ENCODE measurements at regions not wholly inside any gene's neighbourhood (a gene's known extent, or its start where the extent isn't known, plus 50 kb on each side); places are given as distances from the start of the nearest gene placed in this dataset.

DNA sequence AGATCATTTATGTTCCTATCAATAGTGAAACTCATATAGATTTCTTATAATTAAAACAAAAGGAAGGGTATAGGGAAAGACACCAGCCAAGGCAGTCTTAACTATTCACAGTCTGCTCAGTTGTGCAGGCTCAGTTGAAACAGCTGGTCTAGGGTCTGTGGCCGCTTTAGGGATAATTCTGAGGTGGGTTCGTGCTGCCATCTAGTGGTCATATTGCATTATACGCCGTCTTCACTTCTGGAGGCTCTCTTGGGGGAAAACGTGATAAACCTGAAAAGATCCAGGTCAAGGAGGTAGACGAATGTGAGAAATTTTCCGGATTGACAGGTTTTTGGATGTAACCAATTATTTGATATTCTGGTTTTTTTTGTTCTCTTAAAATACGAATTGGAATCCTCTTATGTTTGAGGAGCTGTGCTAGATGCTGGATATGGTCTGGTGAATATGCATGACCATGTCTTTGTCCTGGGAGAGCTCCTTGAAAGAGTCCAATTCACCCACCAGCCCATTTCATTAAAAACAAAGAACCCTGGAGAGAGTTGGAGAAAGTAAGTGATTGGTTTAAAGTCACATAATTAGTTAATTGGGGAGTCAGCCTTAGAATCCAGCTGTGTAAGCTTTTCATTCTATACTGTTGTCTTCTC, 492.4 kb downstream of the PLCL1 start:
- no peaks in the 10 kb centered on the region for H3K4me1 ChIP-seq
- peak in 1 of 2 donors; percentile 15 for DNase-seq
- no peaks in the 10 kb centered on the region for H3K9me3 ChIP-seq
- in situ Hi-C loops (cut with MboI; ENCODE audit: low sequenced_read_pairs in 4 of 4) (loop anchor here in 2 of 4 donors (5.0 to 25.0 kb wide), 2 partner anchors 484 to 494 kb away; partner anchors contain the start of gene PLCL1 (in 2 of the 2)), intact Hi-C loops (cut with DNase I; ENCODE audit: low total_unique reads) (loop anchor here (1.0 kb wide), 1 partner anchor 493 kb away; no protein-coding TSS in a partner anchor)
- peak; percentile 58 to 80 for ATAC-seq
- no peak overlapping the region for H3K27ac ChIP-seq
- no peaks in the 10 kb centered on the region for H3K27me3 ChIP-seq
- no peaks in the 10 kb centered on the region for H3K36me3 ChIP-seq
- TF ChIP-seq, protein P1, sequence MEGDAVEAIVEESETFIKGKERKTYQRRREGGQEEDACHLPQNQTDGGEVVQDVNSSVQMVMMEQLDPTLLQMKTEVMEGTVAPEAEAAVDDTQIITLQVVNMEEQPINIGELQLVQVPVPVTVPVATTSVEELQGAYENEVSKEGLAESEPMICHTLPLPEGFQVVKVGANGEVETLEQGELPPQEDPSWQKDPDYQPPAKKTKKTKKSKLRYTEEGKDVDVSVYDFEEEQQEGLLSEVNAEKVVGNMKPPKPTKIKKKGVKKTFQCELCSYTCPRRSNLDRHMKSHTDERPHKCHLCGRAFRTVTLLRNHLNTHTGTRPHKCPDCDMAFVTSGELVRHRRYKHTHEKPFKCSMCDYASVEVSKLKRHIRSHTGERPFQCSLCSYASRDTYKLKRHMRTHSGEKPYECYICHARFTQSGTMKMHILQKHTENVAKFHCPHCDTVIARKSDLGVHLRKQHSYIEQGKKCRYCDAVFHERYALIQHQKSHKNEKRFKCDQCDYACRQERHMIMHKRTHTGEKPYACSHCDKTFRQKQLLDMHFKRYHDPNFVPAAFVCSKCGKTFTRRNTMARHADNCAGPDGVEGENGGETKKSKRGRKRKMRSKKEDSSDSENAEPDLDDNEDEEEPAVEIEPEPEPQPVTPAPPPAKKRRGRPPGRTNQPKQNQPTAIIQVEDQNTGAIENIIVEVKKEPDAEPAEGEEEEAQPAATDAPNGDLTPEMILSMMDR (IDR thresholded peaks at IDR 0.05 in 4 of 5, conservative IDR thresholded peaks at IDR 0.05 in 1 of 5), result peak; percentile 53 to 86 (median 70)
- no peak for TF ChIP-seq POLR2A (IDR thresholded peaks at IDR 0.05)
- peak overlapping the region in 1 of 4 donors; percentile 17 for H3K4me3 ChIP-seq

GRCh38 chr2:198293281-198293680, 488.9 kb downstream of the PLCL1 start:
- ATAC-seq (no peak), DNase-seq (no peak)
- Histone ChIP-seq H3K36me3 (no peaks in the 10 kb centered on the region), H3K27me3 (no peaks in the 10 kb centered on the region), H3K9me3 (no peaks in the 10 kb centered on the region), H3K4me3 (no peak overlapping the region), H3K4me1 (no peaks in the 10 kb centered on the region), H3K27ac (no peak overlapping the region)
- intact Hi-C loops (cut with DNase I; ENCODE audit: low total_unique reads) (no loop called here), in situ Hi-C loops (cut with MboI; ENCODE audit: low sequenced_read_pairs in 4 of 4) (loop anchor here in 3 of 4 donors (5.0 to 25.0 kb wide), 3 partner anchors 481 to 496 kb away; partner anchors contain the start of gene PLCL1 (in 2 of the 3))
- TF ChIP-seq POLR2A (IDR thresholded peaks at IDR 0.05), result no peak
- TF ChIP-seq, protein P1 (IDR thresholded peaks at IDR 0.05 in 4 of 5, conservative IDR thresholded peaks at IDR 0.05 in 1 of 5), result no peak

DNA sequence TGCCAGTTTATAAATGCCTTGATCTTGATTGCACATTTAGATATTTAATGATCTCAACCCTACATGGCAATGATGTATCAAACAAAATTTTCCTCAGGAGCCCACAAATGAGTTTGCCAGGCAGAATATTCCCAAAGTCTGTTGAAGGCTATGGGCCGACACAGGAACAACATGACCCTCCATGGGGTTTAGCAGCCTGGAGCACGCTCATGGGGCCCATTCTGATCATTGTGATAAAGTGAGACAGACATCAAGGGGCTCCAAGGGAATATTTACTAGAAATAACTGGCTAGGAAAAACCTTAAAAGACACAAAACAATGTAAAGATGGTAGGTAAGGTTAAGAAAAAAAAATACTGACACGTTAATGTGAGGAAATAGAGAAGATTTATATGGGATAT, 485.4 kb downstream of the PLCL1 start:
- Histone ChIP-seq H3K9me3 (no peaks in the 10 kb centered on the region), H3K4me1 (no peaks in the 10 kb centered on the region), H3K36me3 (no peaks in the 10 kb centered on the region), H3K27ac (no peak overlapping the region), H3K27me3 (no peaks in the 10 kb centered on the region), H3K4me3 (no peak overlapping the region)
- ATAC-seq, result no peak
- no peak for DNase-seq
- TF ChIP-seq, protein P1 (IDR thresholded peaks at IDR 0.05 in 4 of 5, conservative IDR thresholded peaks at IDR 0.05 in 1 of 5), result no peak
- TF ChIP-seq POLR2A (IDR thresholded peaks at IDR 0.05), result no peak
- in situ Hi-C loops (cut with MboI; ENCODE audit: low sequenced_read_pairs in 4 of 4), result loop anchor here in 3 of 4 donors (5.0 to 25.0 kb wide), 3 partner anchors 478 to 493 kb away; partner anchors contain the start of gene PLCL1 (in 2 of the 3)
- intact Hi-C loops (cut with DNase I; ENCODE audit: low total_unique reads), result no loop called here

- no peak overlapping the region for H3K27ac ChIP-seq
- H3K36me3 ChIP-seq, result no peaks in the 10 kb centered on the region
- no peak for ATAC-seq
- peaks cover 0 to 4% (median 0%) of the 10 kb centered on the region in 3 donors for H3K27me3 ChIP-seq
- H3K4me1 ChIP-seq, result no peaks in the 10 kb centered on the region
- intact Hi-C loops (cut with DNase I; ENCODE audit: low total_unique reads) (no loop called here), in situ Hi-C loops (cut with MboI; ENCODE audit: low sequenced_read_pairs in 4 of 4) (loop anchor here in 1 of 4 donors (25.0 kb wide), 1 partner anchor 475 kb away; the partner anchor contains the start of gene PLCL1)
- TF ChIP-seq, protein P1 (IDR thresholded peaks at IDR 0.05 in 4 of 5, conservative IDR thresholded peaks at IDR 0.05 in 1 of 5), result no peak
- no peak for TF ChIP-seq POLR2A (IDR thresholded peaks at IDR 0.05)
- H3K9me3 ChIP-seq, result no peaks in the 10 kb centered on the region
- no peak overlapping the region for H3K4me3 ChIP-seq
- DNase-seq, result no peak
Measured at GRCh38 chr2:198287706-198288105, 483.3 kb downstream of the PLCL1 start.

Data from gastrocnemius medialis (tissue), 4 donors.